Psoas muscle (tissue), 7 donors: ENCODE measurements at regions not wholly inside any gene's neighbourhood (a gene's known extent, or its start where the extent isn't known, plus 50 kb on each side); places are given as distances from the start of the nearest gene placed in this dataset.

Experiments
- ATAC-seq, 4 donors: fragments of 200-7000 bp; cut with Tn5 transposase; one replicate each; pipeline ENCODE4 v1.9.1; 2020; ENCODE audit warnings: moderate library complexity in 3 of 4, mild to moderate bottlenecking in 2 of 4
- DNase-seq, 2 donors: peaks; one replicate each; pipeline ENCODE4 v3.0.0-alpha.2; 2020
- H3K27ac ChIP-seq: fragments of 200-600 bp; one replicate; pipeline ENCODE4 v1.8.0; 2022
- H3K27me3 ChIP-seq, 3 donors: fragments of 200-600 bp in 1 of 3; one replicate each; pipeline versions ENCODE4 v1.6.1 to v1.8.0; 2013 to 2022; ENCODE audit warnings: low read length in 2 of 3, mild to moderate bottlenecking in 2 of 3, moderate library complexity in 1 of 3; ENCODE audit not compliant: insufficient read depth in 3 of 3
- H3K36me3 ChIP-seq, 2 donors: fragments of 200-600 bp in 1 of 2; one replicate each; pipeline versions ENCODE4 v1.6.1 to v1.8.0; 2013 to 2022; ENCODE audit warnings: low read depth in 1 of 2, mild to moderate bottlenecking in 1 of 2, moderate library complexity in 1 of 2; ENCODE audit not compliant: insufficient read depth in 1 of 2
- H3K4me1 ChIP-seq: fragments of 200-600 bp; one replicate; pipeline ENCODE4 v1.8.0; 2022
- H3K4me3 ChIP-seq: fragments of 200-600 bp; one replicate; pipeline ENCODE4 v1.8.0; 2022; ENCODE audit warnings: mild to moderate bottlenecking
- H3K9me3 ChIP-seq: fragments of 200-600 bp; one replicate; pipeline ENCODE4 v1.8.0; 2022
- CTCF ChIP-seq: fragments of 200-600 bp; IDR thresholded peaks from one replicate; pipeline ENCODE4 v1.8.0; 2022; ENCODE audit warnings: antibody characterized with exemption
- whole genome bisulfite sequencing, 3 donors: extraction: QIAGEN DNeasy Blood & Tissue Kit; methylation state at CpG; one replicate each; pipeline versions ENCODE4 v1.1.6 to v1.1.7; 2013; 5-methylcytosine and 5-hydroxymethylcytosine counted together
- intact Hi-C, 2 donors: fragments of 100-400 bp; cut with DNase I; formaldehyde crosslinking; loops; one replicate each; pipeline versions ENCODE4 v1.11.0 to v1.14.2; 2022
- donor health status: healthy with polysubstance abuse.
- donor health status: DM: no; HTN: no; CAD: no; lungs with moderate emphysema.
- donor health status: Bipolar disorder and iron deficiency.
- donor health status: healthy.
- donor health status: DM: yes; HTN: yes; CAD: no.
- donor health status: DM: no; HTN: no; CAD: no.
- donor health status: DM: yes; HTN: yes; CAD: no.

DNA sequence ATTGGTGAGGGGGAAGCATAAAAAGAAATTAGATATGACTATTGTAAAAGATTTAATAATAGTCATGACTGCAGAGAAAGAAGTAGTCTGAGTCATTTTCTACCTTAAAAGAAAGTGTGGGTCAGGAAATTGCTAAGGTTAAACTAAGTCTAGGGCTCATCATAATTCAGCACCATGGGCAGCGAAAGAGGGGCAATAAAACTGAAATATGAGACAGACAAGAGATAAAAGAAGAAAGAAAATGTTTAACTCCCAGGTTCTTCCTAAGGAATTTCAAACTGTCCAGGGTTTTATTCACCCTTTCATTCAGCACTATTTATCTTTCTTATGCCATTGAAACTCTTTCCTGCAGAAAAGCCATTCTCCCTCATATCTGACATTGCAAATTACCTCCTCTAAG is 114.4 kb upstream of the API5 start:
- no peak overlapping the region for H3K4me3 ChIP-seq
- intact Hi-C loops, result no loop called here
- H3K27me3 ChIP-seq, result no peaks in the 10 kb centered on the region
- no peaks in the 10 kb centered on the region for H3K36me3 ChIP-seq
- H3K4me1 ChIP-seq, result no peaks in the 10 kb centered on the region
- no peak overlapping the region for H3K27ac ChIP-seq
- ATAC-seq (no peak), DNase-seq (no peak)
- TF ChIP-seq CTCF, result no peak
- WGBS, 3 donors, result 20 to 31% (median 29%) methylated on average over 1 of the region's 1 CpG
- H3K9me3 ChIP-seq, result no peaks in the 10 kb centered on the region

- Histone ChIP-seq H3K27ac (no peak overlapping the region), H3K27me3 (no peaks in the 10 kb centered on the region), H3K36me3 (no peaks in the 10 kb centered on the region), H3K4me3 (no peak overlapping the region), H3K9me3 (no peaks in the 10 kb centered on the region), H3K4me1 (no peaks in the 10 kb centered on the region)
- DNase-seq (no peak), ATAC-seq (no peak)
- TF ChIP-seq CTCF, result no peak
- 50 to 65% (median 56%) methylated on average over 1 of the region's 1 CpG for WGBS, 3 donors
- intact Hi-C loops, result no loop called here
These were observed 111.8 kb upstream of the API5 start for GRCh38 chr11:43200031-43200430.

DNA sequence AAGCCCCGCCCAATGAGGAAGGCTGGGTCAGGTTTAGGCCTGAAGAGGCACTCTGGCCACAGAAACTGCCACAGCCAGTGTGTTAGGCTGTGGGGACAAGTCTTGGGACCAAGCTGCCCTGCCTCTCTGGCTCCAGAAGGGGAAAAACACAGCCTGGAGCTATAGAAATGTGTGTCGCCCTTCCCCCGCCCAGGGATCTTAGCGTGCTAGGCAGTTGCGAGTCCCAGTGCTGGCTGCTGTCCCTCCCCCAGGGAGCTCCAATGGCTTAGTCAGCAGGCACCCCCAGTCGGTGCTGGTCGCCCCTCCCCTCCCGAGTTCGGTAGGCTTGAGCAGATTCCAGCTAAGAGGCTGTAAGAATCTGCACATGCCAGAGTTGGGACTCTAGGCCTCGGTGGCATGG is 99.5 kb upstream of the API5 start:
- ATAC-seq (no peak), DNase-seq (no peak)
- 63 to 74% (median 66%) methylated on average over 10 of the region's 10 CpGs for WGBS, 3 donors
- Histone ChIP-seq H3K4me3 (no peak overlapping the region), H3K36me3 (no peaks in the 10 kb centered on the region), H3K9me3 (no peaks in the 10 kb centered on the region), H3K4me1 (no peaks in the 10 kb centered on the region), H3K27ac (no peak overlapping the region), H3K27me3 (no peaks in the 10 kb centered on the region)
- intact Hi-C loops, result no loop called here
- no peak for TF ChIP-seq CTCF

- Histone ChIP-seq H3K36me3 (no peaks in the 10 kb centered on the region), H3K4me3 (no peak overlapping the region), H3K27ac (no peak overlapping the region), H3K27me3 (no peaks in the 10 kb centered on the region), H3K9me3 (no peaks in the 10 kb centered on the region), H3K4me1 (no peaks in the 10 kb centered on the region)
- intact Hi-C loops, result no loop called here
- no peak for TF ChIP-seq CTCF
- DNase-seq, result no peak
- WGBS, 3 donors, result 16 to 43% (median 16%) methylated on average over 1 of the region's 1 CpG
- ATAC-seq, result no peak
These were observed 97.3 kb upstream of the API5 start for GRCh38 chr11:43214471-43214870.

GRCh38 chr11:43217849-43218248 is 93.9 kb upstream of the API5 start:
- no peak for DNase-seq
- Histone ChIP-seq H3K36me3 (no peaks in the 10 kb centered on the region), H3K4me3 (no peak overlapping the region), H3K27me3 (no peaks in the 10 kb centered on the region), H3K27ac (no peak overlapping the region), H3K4me1 (no peaks in the 10 kb centered on the region), H3K9me3 (no peaks in the 10 kb centered on the region)
- TF ChIP-seq CTCF, result no peak
- intact Hi-C loops, result no loop called here
- WGBS, 3 donors, result 87 to 90% (median 87%) methylated on average over 7 of the region's 7 CpGs
- ATAC-seq, result no peak
